NCI-H526 treated with DMSO at 0.1 percent for 48 hours (cell line): ENCODE measurements at regions not wholly inside any gene's neighbourhood (a gene's known extent, or its start where the extent isn't known, plus 50 kb on each side); places are given as distances from the start of the nearest gene placed in this dataset.
"Not testable (repeated sequence)": the region's sequence is repeated elsewhere in the genome, so short reads cannot be mapped to it uniquely, and the experiment has no call there.

Experiments
- DNase-seq: peaks from one replicate; lab custom pipeline; 2025; lab: John Stamatoyannopoulos, UW

GRCh38 chr4:82077471-82077995 lies 296.3 kb downstream of the HNRNPD start:
- DNase-seq = not testable (repeated sequence)

GRCh38 chr4:82076809-82077208 lies 297.0 kb downstream of the HNRNPD start:
- DNase-seq = no peak

- DNase-seq = no peak
These were observed 297.4 kb downstream of the HNRNPD start for GRCh38 chr4:82076359-82076758.

- DNase-seq = no peak
These were observed 301.8 kb downstream of the HNRNPD start for GRCh38 chr4:82071951-82072350.

- DNase-seq = no peak
These were observed 303.7 kb downstream of the HNRNPD start for GRCh38 chr4:82069883-82070638.

GRCh38 chr4:82063017-82063416 lies 310.8 kb downstream of the HNRNPD start:
- DNase-seq = no peak

GRCh38 chr4:82057990-82058544 lies 315.7 kb downstream of the HNRNPD start:
- no peak for DNase-seq

- no peak for DNase-seq
These were observed 318.6 kb downstream of the HNRNPD start for GRCh38 chr4:82055156-82055555.

- DNase-seq = no peak
These were observed 320.4 kb downstream of the HNRNPD start for GRCh38 chr4:82053396-82053795.

GRCh38 chr4:82050796-82051195 lies 323.0 kb downstream of the HNRNPD start:
- DNase-seq = no peak

GRCh38 chr4:82049294-82049693 lies 324.5 kb downstream of the HNRNPD start:
- no peak for DNase-seq

GRCh38 chr4:82047731-82048130 lies 326.1 kb downstream of the HNRNPD start:
- DNase-seq = no peak

GRCh38 chr4:82046796-82047195 lies 327.0 kb downstream of the HNRNPD start:
- no peak for DNase-seq

- DNase-seq = no peak
These were observed 328.5 kb downstream of the HNRNPD start for GRCh38 chr4:82045267-82045666.

- peak; percentile 41 for DNase-seq
These were observed 329.4 kb downstream of the HNRNPD start for GRCh38 chr4:82044141-82044993.

GRCh38 chr4:82043809-82044137 lies 330.0 kb downstream of the HNRNPD start:
- no peak for DNase-seq

- DNase-seq = no peak
These were observed 330.5 kb downstream of the HNRNPD start for GRCh38 chr4:82043081-82043808.

GRCh38 chr4:82042042-82042441 lies 331.7 kb downstream of the HNRNPD start:
- DNase-seq = no peak

GRCh38 chr4:82038936-82039335 lies 334.9 kb downstream of the HNRNPD start:
- no peak for DNase-seq

GRCh38 chr4:82036181-82036580 lies 337.6 kb downstream of the HNRNPD start:
- no peak for DNase-seq

- no peak for DNase-seq
These were observed 338.9 kb downstream of the HNRNPD start for GRCh38 chr4:82034878-82035277.

GRCh38 chr4:82033862-82034261 lies 339.9 kb downstream of the HNRNPD start:
- DNase-seq = no peak
